Inferior parietal cortex (tissue), 1 donor: ENCODE measurements at regions not wholly inside any gene's neighbourhood (a gene's known extent, or its start where the extent isn't known, plus 50 kb on each side); places are given as distances from the start of the nearest gene placed in this dataset.
"Not testable (repeated sequence)": the region's sequence is repeated elsewhere in the genome, so short reads cannot be mapped to it uniquely, and the experiment has no call there.

Experiments used
- DNase-seq: peaks from one replicate; pipeline ENCODE4 v3.0.0-alpha.2; 2016; ENCODE audit errors: extremely low spot score

- DNase-seq: no peak
Observed at GRCh38 chr4:59484944-59485343, 1715.2 kb upstream of the ADGRL3 start.

- DNase-seq: no peak
Observed at GRCh38 chr4:59500103-59500502, 1700.0 kb upstream of the ADGRL3 start.

GRCh38 chr4:59503731-59504130 lies 1696.4 kb upstream of the ADGRL3 start:
- DNase-seq: no peak

GRCh38 chr4:59511809-59512208 lies 1688.3 kb upstream of the ADGRL3 start:
- not testable (repeated sequence) for DNase-seq

- DNase-seq: no peak
Observed at GRCh38 chr4:59517007-59517406, 1683.1 kb upstream of the ADGRL3 start.

DNA sequence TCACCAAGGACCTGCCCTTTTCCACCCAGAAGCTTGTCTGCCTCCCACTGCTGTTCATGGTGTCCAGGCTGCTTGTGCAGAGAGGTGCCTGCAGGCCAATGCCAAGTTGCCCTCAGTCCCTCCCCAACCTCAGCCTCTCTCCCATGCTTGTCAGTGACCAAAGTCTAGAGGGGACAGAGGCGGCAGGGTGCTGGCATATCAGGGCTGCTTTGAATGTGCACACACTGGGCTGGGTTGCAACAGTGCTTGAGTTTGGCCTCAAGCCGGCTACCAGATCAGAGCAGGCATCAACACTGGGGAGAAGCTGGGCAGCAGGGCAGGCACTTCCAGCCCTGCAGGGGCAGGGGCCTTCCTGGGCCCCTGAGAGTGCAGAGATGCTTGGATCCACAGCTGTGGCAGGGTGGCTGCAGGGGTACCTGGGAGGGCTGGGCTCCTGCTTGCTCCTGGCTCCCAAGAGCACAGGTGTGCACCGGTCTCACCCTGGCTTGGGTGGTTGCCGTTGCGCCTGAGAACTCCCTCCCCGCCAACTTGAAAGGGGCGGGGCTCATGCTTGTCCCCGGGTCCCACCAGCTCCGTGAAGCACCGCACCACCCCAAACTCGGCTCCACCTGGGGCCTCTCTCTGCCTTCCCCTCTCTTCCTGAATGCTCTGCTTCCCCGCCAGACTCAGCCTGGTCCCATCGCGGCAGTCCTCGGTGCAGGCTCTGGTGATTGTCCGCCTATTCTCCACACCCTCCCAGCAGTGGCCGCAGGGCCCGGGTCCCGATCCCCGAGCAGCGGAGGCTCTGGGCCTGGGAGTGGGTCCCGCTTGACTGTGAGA lies 1681.9 kb upstream of the ADGRL3 start:
- no peak for DNase-seq

DNA sequence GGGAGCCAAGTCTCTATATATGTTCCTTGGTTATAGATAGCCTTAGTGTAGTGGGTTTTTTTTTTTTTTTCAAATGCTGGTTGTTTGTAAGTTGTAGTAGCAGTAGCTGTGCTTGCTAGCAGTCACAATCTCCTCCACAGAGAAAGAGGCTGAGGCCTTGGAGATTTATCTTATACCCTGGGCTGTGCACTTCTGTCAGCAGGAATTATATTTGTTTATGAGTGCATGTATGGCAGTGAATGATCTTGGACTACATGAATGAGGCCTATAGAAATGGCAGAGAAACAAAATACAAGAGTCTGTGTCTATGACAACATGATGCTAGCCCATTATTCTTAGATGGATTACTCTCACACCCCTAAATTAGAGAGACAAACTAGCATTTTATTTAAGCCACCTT lies 1674.2 kb upstream of the ADGRL3 start:
- no peak for DNase-seq

GRCh38 chr4:59535541-59535940 lies 1664.6 kb upstream of the ADGRL3 start:
- no peak for DNase-seq

GRCh38 chr4:59536428-59536827 lies 1663.7 kb upstream of the ADGRL3 start:
- DNase-seq: peak; percentile 35

DNA sequence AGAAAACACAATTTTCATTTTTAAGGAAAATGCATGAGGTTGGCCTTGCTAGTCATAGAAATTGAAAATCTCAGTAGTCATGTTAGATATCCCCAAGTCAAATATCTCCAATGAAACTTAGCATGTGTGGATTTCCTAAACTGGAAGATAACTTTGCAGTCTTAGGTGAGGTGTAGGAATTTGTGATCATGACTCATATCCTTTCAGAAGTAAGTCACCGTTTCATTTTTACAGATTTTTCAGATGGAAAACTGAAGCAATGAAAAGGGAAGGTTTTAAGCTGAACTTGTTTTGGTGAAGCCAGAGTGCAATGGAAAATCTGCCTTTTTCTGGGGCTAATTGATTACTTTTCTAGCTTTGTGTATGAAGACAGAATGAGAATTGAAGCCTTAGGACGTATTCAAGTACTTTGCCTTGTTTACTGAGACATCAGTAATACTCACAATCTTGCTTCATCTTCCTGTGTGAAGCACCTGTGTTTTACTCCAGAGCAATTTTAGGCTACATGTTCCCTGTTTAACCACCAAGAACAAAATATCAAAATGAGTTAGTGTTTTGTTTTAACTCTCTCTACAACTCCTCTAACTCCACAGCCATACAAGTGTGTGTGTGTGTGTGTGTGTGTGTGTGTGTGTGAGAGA lies 1662.8 kb upstream of the ADGRL3 start:
- peak; percentile 29 for DNase-seq

- no peak for DNase-seq
Observed at GRCh38 chr4:59539401-59539800, 1660.7 kb upstream of the ADGRL3 start.

DNA sequence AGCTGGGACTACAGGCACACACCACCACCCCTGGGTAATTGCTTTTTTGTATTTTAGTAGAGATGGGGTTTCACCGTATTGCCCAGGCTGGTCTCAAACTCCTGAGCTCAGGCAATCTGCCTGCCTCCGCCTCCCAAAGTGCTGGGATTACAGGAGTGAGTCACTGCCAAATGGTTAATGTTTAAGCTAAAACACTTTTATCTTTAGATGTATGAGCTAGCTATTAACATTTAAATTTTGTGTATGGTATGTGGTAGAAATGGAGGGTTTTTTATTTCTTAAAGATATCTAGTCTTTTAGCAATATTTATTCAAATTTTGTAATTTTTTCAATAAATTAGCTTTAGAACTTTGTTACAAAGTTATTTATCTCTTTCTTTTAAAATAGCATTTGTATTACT lies 1659.8 kb upstream of the ADGRL3 start:
- DNase-seq: no peak

DNA sequence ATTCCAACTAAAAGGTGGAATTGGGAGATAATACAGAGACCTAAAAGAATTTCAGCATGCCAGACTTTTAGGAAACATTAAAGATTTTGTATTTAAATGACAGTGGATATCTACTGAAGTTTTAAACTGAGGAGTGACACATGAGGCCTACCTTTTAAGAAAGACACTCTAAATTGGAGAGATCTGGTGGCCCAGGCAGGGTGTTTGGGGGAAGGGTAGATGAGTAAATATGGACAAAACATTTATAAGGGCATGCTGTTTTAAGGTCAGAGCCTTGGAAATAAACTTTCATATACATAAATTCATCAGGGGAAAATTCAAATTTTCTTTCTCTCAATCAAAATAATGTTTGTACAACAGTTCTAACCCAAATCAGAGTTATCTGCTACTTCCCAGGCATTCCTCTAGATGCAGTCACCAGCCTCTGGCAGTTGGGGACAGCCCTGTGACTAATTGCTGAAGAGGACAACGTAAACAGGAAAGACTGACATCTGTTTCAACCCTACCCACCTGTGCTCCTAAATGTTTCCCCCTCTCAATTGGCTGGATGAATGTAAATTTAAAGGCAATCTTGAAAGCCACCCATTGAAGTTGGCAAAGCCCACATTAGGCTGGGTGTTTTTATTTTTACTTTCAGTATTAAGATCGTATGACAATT lies 1646.9 kb upstream of the ADGRL3 start:
- no peak for DNase-seq

DNA sequence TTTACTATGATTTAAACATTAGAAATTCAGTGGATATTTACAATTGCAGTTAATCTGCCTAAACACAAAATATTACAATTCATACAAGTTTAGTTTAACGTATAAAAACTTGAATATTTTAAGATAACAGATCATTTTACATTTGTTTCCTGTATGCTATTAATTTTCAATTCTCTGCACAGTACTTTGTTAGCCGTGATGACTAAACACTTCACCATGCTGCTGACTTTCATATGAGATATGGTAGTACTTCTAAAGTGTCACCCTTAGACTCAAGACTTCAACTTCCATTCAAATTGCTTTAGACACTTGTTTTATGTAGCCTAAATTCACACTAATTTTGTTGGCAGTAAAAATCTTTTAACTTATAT lies 1646.4 kb upstream of the ADGRL3 start:
- no peak for DNase-seq

DNA sequence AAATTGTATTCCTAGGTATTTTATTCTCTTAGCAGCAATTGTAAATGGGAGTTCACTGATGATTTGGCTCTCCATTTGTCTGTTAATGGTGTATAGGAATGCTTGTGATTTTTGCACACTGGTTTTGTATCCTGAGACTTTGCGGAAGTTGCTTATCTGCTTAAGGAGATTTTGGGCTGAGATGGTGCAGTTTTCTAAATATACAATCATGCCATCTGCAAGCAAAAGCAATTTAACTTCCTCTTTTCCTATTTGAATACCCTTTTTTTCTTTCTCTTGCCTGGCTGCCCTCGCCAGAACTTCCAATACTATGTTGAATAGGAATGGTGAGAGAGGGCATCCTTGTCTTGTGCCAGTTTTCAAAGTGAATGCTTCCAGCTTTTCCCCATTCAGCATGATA lies 1643.9 kb upstream of the ADGRL3 start:
- DNase-seq: not testable (repeated sequence)

- not testable (repeated sequence) for DNase-seq
Observed at GRCh38 chr4:59560141-59560648, 1639.9 kb upstream of the ADGRL3 start.

GRCh38 chr4:59565836-59566235 lies 1634.3 kb upstream of the ADGRL3 start:
- DNase-seq: no peak

DNA sequence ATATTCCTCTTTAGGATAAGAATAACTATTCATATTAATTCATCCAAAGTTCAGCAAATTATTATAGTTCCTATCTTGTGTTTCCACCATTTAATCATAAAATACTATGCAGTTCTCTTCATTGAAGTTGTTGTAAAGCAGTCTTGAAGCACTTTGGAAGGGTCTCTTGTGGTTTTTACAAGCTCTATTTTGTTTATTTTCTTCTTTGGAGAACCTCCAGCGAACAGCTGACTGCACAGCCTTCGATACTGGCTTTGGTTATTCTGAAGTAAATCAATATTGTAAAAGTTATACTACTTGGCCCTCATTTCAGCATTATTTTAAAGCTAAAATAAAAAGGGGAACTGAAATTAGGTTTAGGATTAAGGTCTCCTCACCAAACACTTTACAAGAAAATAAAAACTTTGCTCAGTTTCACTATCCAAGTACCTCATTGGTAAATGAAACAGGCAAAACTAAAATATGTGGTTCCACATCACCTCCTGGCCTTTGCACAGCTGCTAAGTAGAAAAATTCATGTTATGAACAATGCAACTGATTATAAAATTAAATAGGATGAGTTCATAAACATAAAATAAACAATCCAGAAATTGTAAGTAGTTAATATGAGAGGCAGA lies 1629.2 kb upstream of the ADGRL3 start:
- no peak for DNase-seq

GRCh38 chr4:59571805-59572430 lies 1628.2 kb upstream of the ADGRL3 start:
- no peak for DNase-seq

GRCh38 chr4:59583845-59584568 lies 1616.1 kb upstream of the ADGRL3 start:
- no peak for DNase-seq
